GM12878 (cell line): ENCODE measurements at regions not wholly inside any gene's neighbourhood (a gene's known extent, or its start where the extent isn't known, plus 50 kb on each side); places are given as distances from the start of the nearest gene placed in this dataset.

Source experiments
- ATAC-seq: fragments of 200-7000 bp; cut with Tn5 transposase; 3 replicates; pipeline ENCODE4 v1.9.1; 2020; ENCODE audit warnings: mild to moderate bottlenecking, moderate library complexity
- BruUV-seq: library from RNA; stranded (reverse); fragments of 400-500 nt; replicated peaks from 2 replicates; lab custom pipeline; 2021; lab: Mats Ljungman, UMichigan
- CTCF ChIA-PET: fragments of 300-600 bp; sonication (Branson Sonifier 250); formaldehyde crosslinking; extraction: SDS; loops from one replicate; lab custom pipeline; 2021; ENCODE audit warnings: inconsistent platforms; lab: Yijun Ruan, JAX
- POLR2A ChIA-PET: fragments of 350-600 bp; formaldehyde crosslinking; extraction: SDS; loops from one replicate; lab custom pipeline; 2021; ENCODE audit warnings: inconsistent platforms; lab: Charles Lee
- RAD21 ChIA-PET: fragments of 300-600 bp; sonication (Branson Sonifier 250); formaldehyde crosslinking; loops from one replicate; lab custom pipeline; 2023; ENCODE audit warnings: antibody characterized with exemption; ENCODE audit not compliant: unreplicated experiment; lab: Charles Lee
- SMC1A ChIA-PET: fragments of 300-600 bp; sonication (Branson Sonifier 250); formaldehyde crosslinking; loops from one replicate; lab custom pipeline; 2023; ENCODE audit not compliant: unreplicated experiment, uncharacterized antibody; lab: Charles Lee
- DNase-seq: peaks from one replicate; pipeline ENCODE4 v3.0.0-alpha.2; 2011; ENCODE audit warnings: low read depth, low spot score
- FAIRE-seq: peaks from 3 replicates; lab custom pipeline; 2011; peaks lifted over from hg19 to GRCh38; lab: Jason Lieb, UNC
- H2AFZ ChIP-seq: 2 replicates; pipeline ENCODE4 v1.6.0; 2011; ENCODE audit warnings: low read depth, low read length, control low read depth; ENCODE audit not compliant: control insufficient read depth
- H3K27ac ChIP-seq: 2 replicates; pipeline ENCODE4 v1.5.1; 2011; ENCODE audit warnings: control low read depth; ENCODE audit not compliant: control insufficient read depth, insufficient read depth
- H3K27me3 ChIP-seq, 2 experiments: replicated peaks in 1 of 2; 2 replicates each; pipeline versions ENCODE4 v1.6.0 to v1.6.1; 2011; ENCODE audit warnings: low read length in 1 of 2; ENCODE audit not compliant: control insufficient read depth in 2 of 2, insufficient read depth in 2 of 2
- H3K36me3 ChIP-seq, 2 experiments: 2 replicates each; pipeline ENCODE4 v1.5.1; 2011; ENCODE audit warnings: low read length in 1 of 2; ENCODE audit not compliant: control insufficient read depth in 2 of 2, insufficient read depth in 2 of 2
- H3K4me1 ChIP-seq: 2 replicates; pipeline ENCODE4 v1.6.1; 2011; ENCODE audit warnings: mild to moderate bottlenecking, low read length, moderate library complexity, mixed read lengths; ENCODE audit not compliant: control insufficient read depth, insufficient read depth
- H3K4me2 ChIP-seq: 2 replicates; pipeline ENCODE4 v1.6.0; 2011; ENCODE audit warnings: control low read depth; ENCODE audit not compliant: control insufficient read depth, insufficient read depth
- H3K4me3 ChIP-seq: fragments of 200-600 bp; sonication (generic); 2 replicates; pipeline ENCODE4 v1.5.1; 2016
- H3K79me2 ChIP-seq: 2 replicates; pipeline ENCODE4 v1.6.0; 2011; ENCODE audit warnings: low read length; ENCODE audit not compliant: control insufficient read depth, insufficient read depth
- H3K9ac ChIP-seq: 2 replicates; pipeline ENCODE4 v1.8.0; 2011; ENCODE audit warnings: low read length, control low read depth, mixed read lengths; ENCODE audit not compliant: control insufficient read depth, insufficient read depth
- H3K9me3 ChIP-seq: replicated peaks from 3 replicates; pipeline ENCODE4 v1.5.1; 2011; ENCODE audit warnings: mild to moderate bottlenecking, low read length; ENCODE audit not compliant: control insufficient read depth, insufficient read depth
- H4K20me1 ChIP-seq: 2 replicates; pipeline ENCODE4 v1.6.0; 2011; ENCODE audit not compliant: control insufficient read depth, insufficient read depth
- BACH1 ChIP-seq: fragments of 450-650 bp; IDR thresholded peaks from 2 replicates; pipeline ENCODE4 v1.6.1; 2017; ENCODE audit warnings: mild to moderate bottlenecking, borderline replicate concordance
- CEBPB ChIP-seq, 2 experiments: fragments of 150-350 bp in 1 of 2; IDR thresholded peaks; 2 replicates each; pipeline ENCODE4 v1.6.1; 2012 to 2014; ENCODE audit warnings: low read depth in 2 of 2, low read length in 2 of 2, borderline replicate concordance in 1 of 2, inconsistent platforms in 1 of 2
- E4F1 ChIP-seq: fragments of 450-650 bp; IDR thresholded peaks from 2 replicates; pipeline ENCODE4 v1.6.1; 2018; ENCODE audit warnings: borderline replicate concordance, mild to moderate bottlenecking; ENCODE audit not compliant: partially characterized antibody
- IRF4 ChIP-seq: IDR thresholded peaks from 2 replicates; pipeline ENCODE4 v1.6.1; 2011; ENCODE audit warnings: low read depth, low read length
- KDM1A ChIP-seq: fragments of 200-600 bp; sonication (generic); IDR thresholded peaks from 2 replicates; pipeline ENCODE4 v1.6.1; 2016; ENCODE audit warnings: borderline replicate concordance
- MEF2B ChIP-seq: fragments of 450-650 bp; IDR thresholded peaks from 2 replicates; pipeline ENCODE4 v1.6.1; 2018; ENCODE audit warnings: mild to moderate bottlenecking, moderate library complexity; ENCODE audit not compliant: partially characterized antibody, poor library complexity, severe bottlenecking
- POU2F2 ChIP-seq: IDR thresholded peaks from 3 replicates; pipeline ENCODE4 v1.6.1; 2011; ENCODE audit warnings: low read depth, mild to moderate bottlenecking, low read length, borderline replicate concordance
- RAD51 ChIP-seq: fragments of 450-650 bp; IDR thresholded peaks from 2 replicates; pipeline ENCODE4 v1.6.1; 2016; ENCODE audit warnings: moderate library complexity, mild to moderate bottlenecking, inconsistent platforms
- RB1 ChIP-seq: fragments of 450-650 bp; formaldehyde crosslinking; IDR thresholded peaks from 2 replicates; pipeline ENCODE4 v1.6.1; 2017; ENCODE audit warnings: mild to moderate bottlenecking, borderline replicate concordance
- RCOR1 ChIP-seq: conservative IDR thresholded peaks from 2 replicates; pipeline ENCODE4 v1.6.1; 2012; ENCODE audit warnings: low read depth, low read length, improper control_type of control experiment
- RFX5 ChIP-seq: IDR thresholded peaks from 2 replicates; pipeline ENCODE4 v1.6.1; 2011; ENCODE audit warnings: low read depth, low read length, improper control_type of control experiment
- SREBF2 ChIP-seq: IDR thresholded peaks from 2 replicates; pipeline ENCODE4 v1.6.1; 2012; ENCODE audit warnings: mild to moderate bottlenecking, low read length
- ZNF207 ChIP-seq: fragments of 450-650 bp; IDR thresholded peaks from 2 replicates; pipeline ENCODE4 v1.6.1; 2014; ENCODE audit warnings: antibody characterized with exemption, mild to moderate bottlenecking, borderline replicate concordance
- WGBS: methylation state at CpG from one replicate; pipeline ENCODE4 v1.1.6; 2016; ENCODE audit warnings: low lambda C conversion rate; ENCODE audit not compliant: insufficient replicate concordance, insufficient coverage; ENCODE audit errors: missing lambda C conversion rate; 5-methylcytosine and 5-hydroxymethylcytosine counted together
- in situ Hi-C: fragments of 300-500 bp; cut with MboI; formaldehyde crosslinking; loops from 9 replicates; pipeline ENCODE4 v1.14.3; 2018; ENCODE audit warnings: mixed read lengths
- intact Hi-C: fragments of 100-400 bp; cut with micrococcal nuclease; formaldehyde crosslinking; loops from one replicate; pipeline ENCODE4 v1.14.2; 2022; ENCODE audit not compliant: unreplicated experiment
- TF ChIP-seq, protein P1 (sequence below): fragments of 150-350 bp; IDR thresholded peaks from 2 replicates; pipeline ENCODE4 v1.6.1; 2016; ENCODE audit warnings: low read depth, low read length
- TF ChIP-seq, protein P2 (sequence below): fragments of 450-650 bp; IDR thresholded peaks from 2 replicates; pipeline ENCODE4 v1.6.1; 2016; ENCODE audit warnings: mild to moderate bottlenecking
- TF ChIP-seq, protein P3 (sequence below): fragments of 150-350 bp; IDR thresholded peaks from 2 replicates; pipeline ENCODE4 v1.6.1; 2014; ENCODE audit warnings: mild to moderate bottlenecking, low read depth, low read length

DNA sequence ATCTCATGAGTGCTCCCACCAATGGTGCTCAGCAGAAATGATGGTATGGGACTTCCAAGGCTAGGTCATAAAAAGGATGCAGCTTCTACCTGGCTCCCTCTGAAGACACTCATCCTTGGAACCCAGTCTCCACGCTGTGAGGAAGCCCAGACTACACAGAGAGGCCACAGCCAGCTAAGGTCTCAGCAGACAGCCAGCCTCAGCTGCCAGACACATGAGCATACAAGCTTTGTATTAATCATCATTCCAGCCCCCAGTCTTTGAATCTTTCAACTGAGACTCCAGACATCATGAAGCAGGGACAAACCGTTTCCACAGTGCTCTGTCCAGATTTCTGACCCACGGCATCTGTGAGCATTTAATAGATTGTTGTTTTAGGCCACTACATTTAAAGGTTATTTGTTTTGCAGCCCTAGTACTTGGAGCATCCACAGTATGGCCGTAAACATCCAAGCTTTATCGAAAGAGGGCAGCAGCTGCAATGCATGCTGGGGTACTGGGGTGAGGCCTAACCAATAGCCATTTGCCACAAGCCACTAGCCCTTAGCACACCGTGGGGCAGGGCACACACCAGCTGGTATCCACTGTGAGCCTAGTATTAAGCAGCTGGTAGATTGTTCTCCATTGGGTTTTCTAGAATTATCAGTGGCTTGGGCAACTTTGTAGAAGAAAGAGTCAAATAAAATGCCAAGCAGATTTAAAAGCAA lies 449.1 kb downstream of the BCOR start:
- FAIRE-seq (no peak), ATAC-seq (no peak), DNase-seq (no peak)
- ChIA-PET POLR2A (no interaction called here), RAD21 (no interaction called here), SMC1A (interaction anchor here (1.4 kb wide), 1 partner anchor 8 kb away, joined by 4 read pairs; no protein-coding TSS in a partner anchor), CTCF (interaction anchor here (1.6 kb wide), 1 partner anchor 11 kb away, joined by 3 read pairs; no protein-coding TSS in a partner anchor)
- intact Hi-C loops (no loop called here), in situ Hi-C loops (no loop called here)
- Histone ChIP-seq H3K9me3 (no peaks in the 10 kb centered on the region; the same call in 2 of the 3 replicates), H2AFZ (no peak overlapping the region), H3K27me3 (0 out of 4 replicates have a peak, but pooled peaks cover 0 to 1% of the 10 kb centered on the region in 2 experiments), H3K27ac (no peak overlapping the region), H3K4me1 (no peaks in the 10 kb centered on the region), H4K20me1 (no peaks in the 10 kb centered on the region), H3K4me2 (no peak overlapping the region), H3K36me3 (no peaks in the 10 kb centered on the region), H3K9ac (no peak overlapping the region), H3K4me3 (no peak overlapping the region), H3K79me2 (no peaks in the 10 kb centered on the region)
- 8% methylated on average over 6 of the region's 6 CpGs for WGBS
- BruUV-seq = no TSS peak
- TF ChIP-seq RFX5 (no peak), RCOR1 (no peak), RAD51 (no peak), KDM1A (no peak), ZNF207 (no peak), MEF2B (no peak), CEBPB (IDR thresholded peaks at IDR 0.05; ENCODE audit: borderline replicate concordance in 1 of 2, low read depth in 2 of 2, low read length in 2 of 2) (no peak), E4F1 (no peak), RB1 (no peak), IRF4 (no peak), POU2F2 (no peak), BACH1 (no peak), SREBF2 (no peak)
- TF ChIP-seq, protein P1, sequence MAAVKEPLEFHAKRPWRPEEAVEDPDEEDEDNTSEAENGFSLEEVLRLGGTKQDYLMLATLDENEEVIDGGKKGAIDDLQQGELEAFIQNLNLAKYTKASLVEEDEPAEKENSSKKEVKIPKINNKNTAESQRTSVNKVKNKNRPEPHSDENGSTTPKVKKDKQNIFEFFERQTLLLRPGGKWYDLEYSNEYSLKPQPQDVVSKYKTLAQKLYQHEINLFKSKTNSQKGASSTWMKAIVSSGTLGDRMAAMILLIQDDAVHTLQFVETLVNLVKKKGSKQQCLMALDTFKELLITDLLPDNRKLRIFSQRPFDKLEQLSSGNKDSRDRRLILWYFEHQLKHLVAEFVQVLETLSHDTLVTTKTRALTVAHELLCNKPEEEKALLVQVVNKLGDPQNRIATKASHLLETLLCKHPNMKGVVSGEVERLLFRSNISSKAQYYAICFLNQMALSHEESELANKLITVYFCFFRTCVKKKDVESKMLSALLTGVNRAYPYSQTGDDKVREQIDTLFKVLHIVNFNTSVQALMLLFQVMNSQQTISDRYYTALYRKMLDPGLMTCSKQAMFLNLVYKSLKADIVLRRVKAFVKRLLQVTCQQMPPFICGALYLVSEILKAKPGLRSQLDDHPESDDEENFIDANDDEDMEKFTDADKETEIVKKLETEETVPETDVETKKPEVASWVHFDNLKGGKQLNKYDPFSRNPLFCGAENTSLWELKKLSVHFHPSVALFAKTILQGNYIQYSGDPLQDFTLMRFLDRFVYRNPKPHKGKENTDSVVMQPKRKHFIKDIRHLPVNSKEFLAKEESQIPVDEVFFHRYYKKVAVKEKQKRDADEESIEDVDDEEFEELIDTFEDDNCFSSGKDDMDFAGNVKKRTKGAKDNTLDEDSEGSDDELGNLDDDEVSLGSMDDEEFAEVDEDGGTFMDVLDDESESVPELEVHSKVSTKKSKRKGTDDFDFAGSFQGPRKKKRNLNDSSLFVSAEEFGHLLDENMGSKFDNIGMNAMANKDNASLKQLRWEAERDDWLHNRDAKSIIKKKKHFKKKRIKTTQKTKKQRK = no peak
- TF ChIP-seq, protein P2, sequence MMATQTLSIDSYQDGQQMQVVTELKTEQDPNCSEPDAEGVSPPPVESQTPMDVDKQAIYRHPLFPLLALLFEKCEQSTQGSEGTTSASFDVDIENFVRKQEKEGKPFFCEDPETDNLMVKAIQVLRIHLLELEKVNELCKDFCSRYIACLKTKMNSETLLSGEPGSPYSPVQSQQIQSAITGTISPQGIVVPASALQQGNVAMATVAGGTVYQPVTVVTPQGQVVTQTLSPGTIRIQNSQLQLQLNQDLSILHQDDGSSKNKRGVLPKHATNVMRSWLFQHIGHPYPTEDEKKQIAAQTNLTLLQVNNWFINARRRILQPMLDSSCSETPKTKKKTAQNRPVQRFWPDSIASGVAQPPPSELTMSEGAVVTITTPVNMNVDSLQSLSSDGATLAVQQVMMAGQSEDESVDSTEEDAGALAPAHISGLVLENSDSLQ = no peak
- TF ChIP-seq, protein P3, sequence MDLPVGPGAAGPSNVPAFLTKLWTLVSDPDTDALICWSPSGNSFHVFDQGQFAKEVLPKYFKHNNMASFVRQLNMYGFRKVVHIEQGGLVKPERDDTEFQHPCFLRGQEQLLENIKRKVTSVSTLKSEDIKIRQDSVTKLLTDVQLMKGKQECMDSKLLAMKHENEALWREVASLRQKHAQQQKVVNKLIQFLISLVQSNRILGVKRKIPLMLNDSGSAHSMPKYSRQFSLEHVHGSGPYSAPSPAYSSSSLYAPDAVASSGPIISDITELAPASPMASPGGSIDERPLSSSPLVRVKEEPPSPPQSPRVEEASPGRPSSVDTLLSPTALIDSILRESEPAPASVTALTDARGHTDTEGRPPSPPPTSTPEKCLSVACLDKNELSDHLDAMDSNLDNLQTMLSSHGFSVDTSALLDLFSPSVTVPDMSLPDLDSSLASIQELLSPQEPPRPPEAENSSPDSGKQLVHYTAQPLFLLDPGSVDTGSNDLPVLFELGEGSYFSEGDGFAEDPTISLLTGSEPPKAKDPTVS = no peak
